CD4-positive, alpha-beta T cell treated with Interferon gamma for 1 hour (primary cell): ENCODE measurements at regions not wholly inside any gene's neighbourhood (a gene's known extent, or its start where the extent isn't known, plus 50 kb on each side); places are given as distances from the start of the nearest gene placed in this dataset.

Experiments used
- DNase-seq: peaks from one replicate; pipeline ENCODE4 v3.0.0-alpha.2; 2020

- no peak for DNase-seq
Observed at GRCh38 chr3:174408310-174408709, 450.8 kb upstream of the NAALADL2 start.

DNA sequence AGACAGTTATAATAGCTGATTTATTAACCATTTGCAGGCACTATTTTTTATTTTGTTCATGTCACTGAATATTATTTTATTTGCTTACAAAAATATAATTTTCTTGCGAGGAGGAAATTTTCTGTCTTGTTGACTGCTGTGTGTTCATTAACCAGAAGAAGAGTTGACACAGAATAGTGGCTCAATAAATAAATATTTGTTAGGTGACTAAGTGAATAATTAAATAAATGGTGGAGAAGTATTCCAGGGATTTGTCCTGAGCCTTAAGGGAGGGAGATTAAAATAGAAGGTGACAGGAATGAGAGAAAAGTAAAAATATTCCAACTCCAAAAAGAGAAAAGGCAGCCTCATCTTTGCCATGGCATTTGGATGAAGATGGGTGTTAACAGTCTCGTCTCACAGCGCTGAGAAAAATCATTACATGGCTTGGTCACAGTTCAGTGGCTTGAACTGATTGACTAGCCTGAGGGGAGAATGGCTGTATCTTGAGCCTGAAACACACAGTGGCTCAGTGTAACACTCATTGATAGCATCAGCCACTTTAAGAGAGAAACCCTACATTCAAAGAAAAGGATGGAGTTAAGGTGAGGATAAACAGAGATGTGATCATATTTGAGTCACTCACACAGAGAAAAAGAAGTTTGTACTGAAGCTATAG, 449.9 kb upstream of the NAALADL2 start:
- DNase-seq, result no peak

DNA sequence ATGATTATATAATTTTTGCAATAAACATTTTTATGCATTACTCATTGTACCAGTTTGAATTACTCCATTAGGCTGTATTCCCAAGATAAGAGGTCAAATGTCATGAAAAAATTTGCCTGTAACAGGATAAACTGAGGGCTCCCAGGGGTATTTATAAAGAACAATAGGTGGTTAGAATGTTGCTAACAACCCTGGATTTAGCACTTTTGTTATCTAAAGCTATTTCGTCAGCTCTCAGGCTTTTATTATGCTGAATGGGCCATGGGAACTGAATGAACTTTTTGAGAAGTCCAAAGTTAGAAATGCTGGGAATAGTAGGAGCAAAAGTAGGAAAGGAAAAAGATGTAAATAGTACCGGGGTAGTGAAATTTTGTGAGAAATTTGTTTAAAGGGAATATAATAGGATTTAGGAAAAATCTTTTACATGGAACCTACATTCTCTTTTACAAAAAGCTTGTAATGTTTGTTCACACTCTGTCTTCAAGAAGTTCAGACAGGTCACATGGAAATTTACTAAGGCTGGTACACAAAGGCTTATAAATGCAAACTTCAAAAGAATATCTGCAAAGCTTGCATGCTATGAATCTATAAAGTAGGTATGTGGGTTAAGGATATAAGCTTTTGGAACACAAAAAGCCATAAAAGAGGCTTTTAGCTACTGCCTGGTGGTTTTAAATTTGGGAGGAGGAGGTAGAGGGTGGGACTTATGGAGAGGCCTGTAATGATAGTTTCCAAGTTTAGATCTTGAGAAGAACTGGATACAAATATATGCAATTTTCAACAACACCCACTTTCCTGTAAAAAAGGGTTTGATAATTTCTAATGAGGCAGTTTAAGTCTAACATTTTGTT, 445.8 kb upstream of the NAALADL2 start:
- DNase-seq, result no peak

DNA sequence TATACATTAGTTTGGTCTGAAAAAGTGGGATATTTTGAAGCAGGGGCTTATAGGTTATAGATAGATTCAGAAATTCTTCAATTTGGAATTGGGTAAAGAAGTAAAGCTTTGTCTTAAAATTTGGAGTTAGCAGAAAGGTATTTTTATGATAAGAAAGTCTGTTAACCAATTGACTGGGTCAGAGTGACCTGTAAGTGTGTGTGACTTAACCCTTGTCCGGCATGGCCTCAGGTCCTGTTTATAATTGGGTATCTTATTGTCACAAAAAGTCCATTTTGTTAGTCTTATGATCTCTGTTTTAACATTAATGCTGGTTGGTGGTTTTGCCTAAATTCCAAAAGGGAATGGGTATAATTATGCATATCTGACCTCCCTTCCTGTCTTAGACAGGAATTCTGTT, 444.2 kb upstream of the NAALADL2 start:
- DNase-seq, result no peak

GRCh38 chr3:174417573-174417972, 441.6 kb upstream of the NAALADL2 start:
- no peak for DNase-seq

DNA sequence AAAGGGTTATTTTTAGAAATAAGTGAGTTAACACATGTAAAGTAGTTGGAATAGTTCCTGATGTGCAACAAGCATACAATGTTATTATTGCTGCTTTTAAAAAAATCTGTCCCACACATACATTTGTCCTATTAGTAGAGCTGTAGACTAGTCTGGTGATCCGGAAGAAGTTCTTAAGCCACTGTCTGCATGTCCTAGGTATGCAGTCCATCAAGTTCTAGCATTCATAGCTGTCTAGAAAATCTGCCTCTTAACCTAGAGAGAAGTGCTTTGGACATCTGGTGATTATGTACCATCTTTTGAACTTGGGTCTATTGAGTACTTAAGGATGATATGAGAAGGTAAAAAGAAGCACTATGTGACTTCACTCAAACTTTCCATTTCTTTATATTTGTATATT, 439.9 kb upstream of the NAALADL2 start:
- DNase-seq, result no peak

DNA sequence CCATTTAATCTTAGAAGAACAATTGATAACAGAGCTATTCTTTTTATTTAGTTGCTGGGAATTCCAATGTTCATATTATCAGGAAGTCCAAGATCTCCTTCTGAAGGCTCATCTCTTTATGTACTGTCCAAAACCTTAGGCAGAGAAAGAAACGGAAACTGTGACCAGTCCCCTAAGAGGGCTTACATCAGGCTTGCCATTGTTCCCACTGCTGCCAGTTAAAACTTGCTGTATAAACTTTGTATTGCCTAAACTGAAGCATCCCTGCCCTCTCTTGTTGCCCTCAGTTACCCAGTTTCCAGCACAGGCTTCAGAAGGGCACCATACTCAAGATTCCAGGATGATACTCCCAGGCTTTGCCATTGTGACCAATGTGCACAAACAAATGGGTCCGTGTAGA, 435.2 kb upstream of the NAALADL2 start:
- DNase-seq, result no peak

DNA sequence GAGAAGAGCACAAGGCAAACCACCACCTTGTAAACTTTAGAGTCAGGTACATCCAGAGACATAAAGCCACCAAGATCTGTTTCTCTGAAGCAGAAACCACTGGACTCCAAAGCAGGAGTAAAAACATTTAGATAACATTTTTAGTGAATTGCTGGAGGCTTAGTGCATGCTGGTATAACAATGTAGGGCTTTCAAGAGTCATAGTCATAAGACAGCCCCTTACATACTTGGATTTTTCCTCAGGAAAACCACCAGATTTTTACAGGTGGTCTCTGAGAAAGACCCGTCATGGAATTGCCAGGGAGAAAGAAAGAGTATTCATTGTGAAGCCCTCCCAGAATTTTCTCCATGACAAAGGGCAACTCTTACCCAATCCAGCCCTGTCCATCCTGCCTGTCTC, 434.5 kb upstream of the NAALADL2 start:
- no peak for DNase-seq

DNA sequence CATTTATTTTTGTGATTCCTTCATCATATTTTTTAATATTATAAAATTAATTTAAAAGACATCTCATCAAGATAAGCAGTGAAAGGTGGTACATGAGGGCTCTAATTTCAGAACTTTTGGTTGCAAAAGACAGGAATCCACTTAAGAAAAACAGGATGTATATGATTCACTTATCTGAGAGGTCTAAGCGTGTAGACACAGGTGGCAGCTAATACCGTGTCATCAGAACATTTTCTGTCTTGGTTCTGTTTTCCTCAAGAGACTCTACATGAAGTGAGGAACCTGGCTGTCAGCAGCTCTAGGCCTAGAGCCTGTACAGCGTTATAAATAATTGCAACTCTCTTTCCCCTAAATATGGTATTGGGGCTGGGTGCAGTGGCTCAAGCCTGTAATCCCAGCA, 433.7 kb upstream of the NAALADL2 start:
- no peak for DNase-seq

GRCh38 chr3:174430986-174431385, 428.1 kb upstream of the NAALADL2 start:
- no peak for DNase-seq

DNA sequence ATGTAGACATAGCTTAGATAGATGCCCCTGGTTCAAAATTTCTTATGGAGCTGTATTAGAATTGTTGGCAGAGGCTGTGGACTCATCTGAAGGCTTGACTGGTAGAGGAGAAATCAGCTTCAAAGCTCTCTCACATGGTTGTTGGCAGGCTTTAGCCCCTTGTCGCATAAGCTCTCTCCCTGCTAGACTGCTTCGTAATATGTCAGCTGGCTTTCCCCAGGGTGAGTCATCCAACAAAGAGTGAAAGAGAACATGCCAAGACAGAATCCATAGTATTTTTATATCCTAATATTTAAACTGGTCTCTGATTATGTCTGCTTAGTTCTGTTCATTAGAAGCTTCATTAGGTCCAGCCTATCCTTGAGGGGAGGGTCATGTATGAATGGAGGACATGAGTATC, 427.4 kb upstream of the NAALADL2 start:
- no peak for DNase-seq

DNA sequence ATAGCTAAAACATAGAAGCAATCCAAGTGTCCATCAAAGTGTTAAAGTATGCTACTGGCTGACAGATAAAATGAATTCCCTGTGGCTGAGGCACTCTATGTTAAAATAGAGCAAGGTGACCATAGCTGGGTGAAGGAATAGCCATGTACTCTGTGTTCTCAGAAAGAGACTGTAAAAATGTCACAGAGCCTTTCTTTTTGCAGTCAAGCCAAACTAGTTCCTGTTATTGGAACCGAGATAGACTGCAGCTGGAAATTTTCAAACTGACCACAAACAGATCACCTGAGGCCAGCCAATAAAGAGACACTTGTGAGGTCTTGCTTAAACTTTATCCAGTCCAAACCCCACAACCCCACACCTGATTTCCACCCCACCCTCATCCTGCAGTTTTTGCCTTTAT, 422.8 kb upstream of the NAALADL2 start:
- DNase-seq, result no peak

- DNase-seq, result no peak
Observed at GRCh38 chr3:174438501-174439145, 420.5 kb upstream of the NAALADL2 start.

DNA sequence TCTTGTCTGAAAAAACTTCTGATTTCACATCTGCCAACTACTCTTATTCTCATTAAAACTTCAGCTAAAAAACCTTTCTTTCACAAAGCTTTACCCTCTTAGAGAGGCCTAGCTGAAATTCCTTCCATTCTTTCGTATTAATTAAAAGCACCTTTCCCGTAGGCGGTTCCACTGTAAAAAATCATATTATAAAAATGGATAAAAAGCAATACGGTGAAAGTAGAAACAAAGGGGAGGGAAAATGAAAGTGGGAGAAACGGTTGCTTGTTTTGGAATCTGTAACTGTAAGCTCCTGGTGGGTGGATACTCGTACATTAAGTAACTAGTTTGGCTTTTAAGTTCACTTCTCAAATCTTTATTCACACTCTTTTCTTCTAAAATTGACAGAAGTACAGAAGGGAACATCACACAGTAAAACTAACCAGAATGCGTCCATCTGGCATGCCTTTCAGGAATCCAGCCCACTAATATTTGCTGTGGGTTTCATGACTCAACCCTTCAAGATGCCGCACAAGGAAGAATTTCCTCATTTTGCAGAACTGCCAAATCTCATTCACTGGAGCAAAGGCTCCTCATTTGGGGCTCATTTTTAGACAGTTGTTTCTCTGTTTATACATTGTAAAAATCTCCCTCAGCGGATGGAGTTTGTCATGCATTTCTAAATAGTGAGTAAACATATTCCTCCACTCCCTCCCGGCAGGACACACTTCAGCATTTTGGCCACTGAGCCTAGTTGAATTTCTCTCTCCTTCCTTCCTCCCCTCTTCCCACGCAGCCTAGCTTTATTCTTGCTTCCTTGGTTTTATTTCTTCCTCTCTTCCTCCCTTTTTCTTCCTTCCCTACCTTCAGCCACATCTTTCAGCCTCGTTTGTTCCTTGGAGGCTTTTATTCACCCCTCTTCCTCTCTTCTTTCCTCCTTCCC, 419.5 kb upstream of the NAALADL2 start:
- no peak for DNase-seq

DNA sequence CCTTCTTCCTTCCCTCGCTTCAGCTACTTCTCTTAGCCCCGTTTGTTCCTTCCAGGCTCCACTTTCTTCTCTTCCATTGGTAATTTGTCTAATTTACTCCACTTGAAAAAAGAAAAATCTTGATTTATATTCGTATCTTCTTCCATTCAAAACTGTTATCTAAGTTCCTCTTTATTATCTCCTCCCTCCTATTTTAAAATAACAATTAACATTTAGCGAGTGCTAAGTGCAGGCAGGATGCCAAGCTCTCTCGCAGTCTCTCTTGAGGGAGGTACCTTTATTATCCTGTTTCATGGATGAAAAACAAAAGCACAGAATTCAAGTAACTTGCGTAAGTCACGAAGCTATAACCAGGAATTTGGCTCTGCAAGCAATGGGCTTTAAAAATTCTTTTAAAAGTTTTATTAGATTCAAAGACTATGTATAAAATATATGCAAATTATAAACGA, 418.9 kb upstream of the NAALADL2 start:
- no peak for DNase-seq

DNA sequence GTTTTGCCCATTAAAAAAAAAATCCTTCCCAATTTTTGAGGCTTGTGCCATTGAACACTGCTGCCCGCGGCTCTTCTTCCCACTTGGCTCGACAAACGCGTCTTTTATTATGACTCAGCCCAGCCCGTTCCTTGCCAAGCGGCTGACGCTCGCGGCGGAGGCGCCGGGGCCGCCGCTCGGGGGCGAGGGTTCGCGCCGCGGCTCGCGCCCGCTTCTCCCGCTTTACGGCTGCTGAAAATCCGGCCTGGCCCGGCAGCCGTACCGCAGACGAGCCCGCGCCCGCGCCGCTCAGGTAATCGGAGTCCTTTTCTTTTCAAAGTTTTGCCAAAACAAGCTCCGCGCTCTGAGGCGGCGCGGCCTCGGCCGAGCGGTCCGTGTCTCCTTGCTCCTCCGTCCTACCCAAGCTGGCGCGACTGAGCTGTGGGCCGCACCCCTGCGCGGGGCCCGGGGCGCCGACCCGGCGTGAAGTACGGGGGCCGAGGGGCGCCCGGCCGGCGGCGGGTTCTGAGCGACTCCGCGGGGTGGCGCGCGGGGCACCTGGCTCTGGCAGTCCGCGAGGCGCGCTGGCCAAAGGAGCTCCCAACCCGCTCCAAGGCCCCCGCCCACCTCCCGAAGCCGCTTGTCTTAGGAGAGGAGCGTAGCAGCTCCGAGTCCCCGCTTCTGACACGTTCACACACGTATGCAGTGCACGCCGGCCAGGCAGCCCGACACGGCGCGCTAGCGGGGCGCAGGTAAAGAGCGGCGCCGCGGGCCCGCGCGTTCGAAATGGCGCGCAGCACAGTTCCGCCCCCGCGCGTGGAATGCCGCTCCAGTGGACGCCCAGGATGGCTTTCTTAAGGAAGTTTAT, 418.2 kb upstream of the NAALADL2 start:
- DNase-seq, result peak; percentile 43

- DNase-seq, result no peak
Observed at GRCh38 chr3:174441588-174442301, 417.4 kb upstream of the NAALADL2 start.

- no peak for DNase-seq
Observed at GRCh38 chr3:174442302-174442682, 416.8 kb upstream of the NAALADL2 start.

DNA sequence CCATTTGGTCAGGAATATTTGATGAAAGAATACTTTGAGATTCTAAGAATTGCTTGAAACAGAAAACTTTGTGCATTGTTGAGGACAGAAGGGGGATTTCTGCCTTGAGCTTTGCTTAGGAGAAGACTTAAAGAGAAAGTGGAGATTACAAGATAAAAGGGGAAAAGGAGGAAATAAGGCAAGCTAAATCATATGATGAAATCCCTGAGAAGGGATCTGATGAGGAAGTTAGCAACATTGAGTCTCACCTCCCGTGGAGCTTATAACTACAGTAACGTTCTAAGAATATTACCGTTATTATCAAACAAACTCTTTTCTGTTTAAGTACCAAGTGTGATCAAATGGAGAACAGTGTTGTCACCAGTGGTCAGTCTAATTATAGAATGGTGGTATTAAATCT, 414.7 kb upstream of the NAALADL2 start:
- no peak for DNase-seq

- DNase-seq, result no peak
Observed at GRCh38 chr3:174457758-174458157, 401.4 kb upstream of the NAALADL2 start.

DNA sequence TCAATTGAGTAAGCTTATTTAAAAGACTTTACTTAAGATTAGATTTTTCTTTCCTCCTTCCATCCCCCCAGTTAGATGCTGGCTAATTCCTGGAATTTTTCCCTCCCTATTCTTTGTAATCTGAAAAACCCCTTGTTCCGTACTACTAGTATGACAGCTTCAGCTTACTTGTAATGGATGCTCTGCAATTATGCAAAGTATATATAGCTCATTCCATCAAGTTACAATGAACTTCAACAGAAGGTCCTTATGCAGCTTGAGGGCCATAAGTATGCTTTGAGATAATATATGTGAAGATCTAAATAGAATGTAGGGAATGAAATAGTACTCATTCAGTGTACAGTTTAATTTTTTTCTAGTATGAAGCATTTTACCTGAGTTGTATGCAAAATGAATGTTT, 398.3 kb upstream of the NAALADL2 start:
- no peak for DNase-seq
